ENCODE measurements at regions not wholly inside any gene's neighbourhood (a gene's known extent, or its start where the extent isn't known, plus 50 kb on each side); places are given as distances from the start of the nearest gene placed in this dataset.
"Not testable (repeated sequence)": the region's sequence is repeated elsewhere in the genome, so short reads cannot be mapped to it uniquely, and the experiment has no call there.

GRCh38 chr6:113190170-113190569, 667.0 kb upstream of the MARCKS start:
- Mint-ChIP-seq H3K4me3 (no peak overlapping the region), H3K9me3 (no peaks in the 10 kb centered on the region), H3K4me1 (no peaks in the 10 kb centered on the region), H3K36me3 (ENCODE audit: low read depth) (no peaks in the 10 kb centered on the region), H3K27ac (no peak overlapping the region), H3K27me3 (no peaks in the 10 kb centered on the region)
- CTCF ChIA-PET: no interaction called here
- POLR2A ChIA-PET: no interaction called here
- DNase-seq: no peak

- no peaks in the 10 kb centered on the region for H3K9me3 Mint-ChIP-seq
- CTCF ChIA-PET: no interaction called here
- H3K27me3 Mint-ChIP-seq: no peaks in the 10 kb centered on the region
- no peaks in the 10 kb centered on the region for H3K36me3 Mint-ChIP-seq (ENCODE audit: low read depth)
- no peak for DNase-seq
- H3K4me3 Mint-ChIP-seq: no peak overlapping the region
- POLR2A ChIA-PET: no interaction called here
- no peak overlapping the region for H3K27ac Mint-ChIP-seq
- H3K4me1 Mint-ChIP-seq: no peaks in the 10 kb centered on the region
Observed at GRCh38 chr6:113194090-113194489, 663.1 kb upstream of the MARCKS start.

- DNase-seq: no peak
- ChIA-PET CTCF (no interaction called here), POLR2A (no interaction called here)
- Mint-ChIP-seq H3K4me3 (no peak overlapping the region), H3K27me3 (no peaks in the 10 kb centered on the region), H3K27ac (no peak overlapping the region), H3K9me3 (no peaks in the 10 kb centered on the region), H3K36me3 (ENCODE audit: low read depth) (no peaks in the 10 kb centered on the region), H3K4me1 (no peaks in the 10 kb centered on the region)
Observed at GRCh38 chr6:113202852-113203714, 654.1 kb upstream of the MARCKS start.

- DNase-seq: no peak
- POLR2A ChIA-PET: no interaction called here
Observed at GRCh38 chr6:113203715-113204110, 653.4 kb upstream of the MARCKS start.

GRCh38 chr6:113205553-113205952, 651.6 kb upstream of the MARCKS start:
- DNase-seq: no peak
- Mint-ChIP-seq H3K4me3 (no peak overlapping the region), H3K27ac (no peak overlapping the region), H3K36me3 (ENCODE audit: low read depth) (no peaks in the 10 kb centered on the region), H3K9me3 (no peaks in the 10 kb centered on the region), H3K4me1 (no peaks in the 10 kb centered on the region), H3K27me3 (no peaks in the 10 kb centered on the region)
- CTCF ChIA-PET: no interaction called here
- POLR2A ChIA-PET: no interaction called here

More at GRCh38 chr6:113203715-113204110, 653.4 kb upstream of the MARCKS start:
- H3K27ac Mint-ChIP-seq: no peak overlapping the region
- H3K4me3 Mint-ChIP-seq: no peak overlapping the region
- CTCF ChIA-PET: no interaction called here
- H3K27me3 Mint-ChIP-seq: no peaks in the 10 kb centered on the region
- H3K36me3 Mint-ChIP-seq (ENCODE audit: low read depth): no peaks in the 10 kb centered on the region
- H3K9me3 Mint-ChIP-seq: no peaks in the 10 kb centered on the region
- H3K4me1 Mint-ChIP-seq: no peaks in the 10 kb centered on the region

GRCh38 chr6:113208726-113209125, 648.4 kb upstream of the MARCKS start:
- no peak overlapping the region for H3K27ac Mint-ChIP-seq
- H3K4me3 Mint-ChIP-seq: no peak overlapping the region
- ChIA-PET POLR2A (no interaction called here), CTCF (no interaction called here)
- H3K27me3 Mint-ChIP-seq: no peaks in the 10 kb centered on the region
- H3K9me3 Mint-ChIP-seq: no peaks in the 10 kb centered on the region
- no peaks in the 10 kb centered on the region for H3K36me3 Mint-ChIP-seq (ENCODE audit: low read depth)
- DNase-seq: no peak
- no peaks in the 10 kb centered on the region for H3K4me1 Mint-ChIP-seq

- CTCF ChIA-PET: no interaction called here
- no peak for DNase-seq
- H3K27me3 Mint-ChIP-seq: no peaks in the 10 kb centered on the region
- H3K9me3 Mint-ChIP-seq: no peaks in the 10 kb centered on the region
- no peaks in the 10 kb centered on the region for H3K4me1 Mint-ChIP-seq
- no peaks in the 10 kb centered on the region for H3K36me3 Mint-ChIP-seq (ENCODE audit: low read depth)
- POLR2A ChIA-PET: no interaction called here
- H3K4me3 Mint-ChIP-seq: no peak overlapping the region
- H3K27ac Mint-ChIP-seq: no peak overlapping the region
Observed at GRCh38 chr6:113209315-113209714, 647.8 kb upstream of the MARCKS start.

- ChIA-PET CTCF (interaction anchor here (0.6 kb wide), 1 partner anchor 58 kb away, joined by 3 read pairs; no protein-coding TSS in a partner anchor), POLR2A (no interaction called here)
- Mint-ChIP-seq H3K36me3 (ENCODE audit: low read depth) (no peaks in the 10 kb centered on the region), H3K27me3 (no peaks in the 10 kb centered on the region), H3K27ac (no peak overlapping the region), H3K4me1 (no peaks in the 10 kb centered on the region), H3K4me3 (no peak overlapping the region), H3K9me3 (no peaks in the 10 kb centered on the region)
- no peak for DNase-seq
Observed at GRCh38 chr6:113211170-113211569, 646.0 kb upstream of the MARCKS start.

GRCh38 chr6:113219783-113220182, 637.4 kb upstream of the MARCKS start:
- ChIA-PET POLR2A (no interaction called here), CTCF (no interaction called here)
- H3K4me1 Mint-ChIP-seq: no peaks in the 10 kb centered on the region
- DNase-seq: no peak
- no peaks in the 10 kb centered on the region for H3K27me3 Mint-ChIP-seq
- H3K36me3 Mint-ChIP-seq (ENCODE audit: low read depth): no peaks in the 10 kb centered on the region
- no peak overlapping the region for H3K27ac Mint-ChIP-seq
- H3K9me3 Mint-ChIP-seq: no peaks in the 10 kb centered on the region
- H3K4me3 Mint-ChIP-seq: no peak overlapping the region

- Mint-ChIP-seq H3K27me3 (no peaks in the 10 kb centered on the region), H3K9me3 (no peaks in the 10 kb centered on the region), H3K36me3 (ENCODE audit: low read depth) (no peaks in the 10 kb centered on the region), H3K4me3 (no peak overlapping the region), H3K27ac (no peak overlapping the region), H3K4me1 (no peaks in the 10 kb centered on the region)
- CTCF ChIA-PET: no interaction called here
- DNase-seq: no peak
- POLR2A ChIA-PET: no interaction called here
Observed at GRCh38 chr6:113220832-113221231, 636.3 kb upstream of the MARCKS start.

GRCh38 chr6:113221850-113222249, 635.3 kb upstream of the MARCKS start:
- H3K4me1 Mint-ChIP-seq: no peaks in the 10 kb centered on the region
- no peak overlapping the region for H3K27ac Mint-ChIP-seq
- H3K9me3 Mint-ChIP-seq: peaks cover 3% of the 10 kb centered on the region
- CTCF ChIA-PET: no interaction called here
- no peak for DNase-seq
- POLR2A ChIA-PET: no interaction called here
- no peak overlapping the region for H3K4me3 Mint-ChIP-seq
- no peaks in the 10 kb centered on the region for H3K36me3 Mint-ChIP-seq (ENCODE audit: low read depth)
- H3K27me3 Mint-ChIP-seq: no peaks in the 10 kb centered on the region

GRCh38 chr6:113246186-113246585, 611.0 kb upstream of the MARCKS start:
- no peaks in the 10 kb centered on the region for H3K36me3 Mint-ChIP-seq (ENCODE audit: low read depth)
- POLR2A ChIA-PET: no interaction called here
- H3K9me3 Mint-ChIP-seq: peaks cover 2% of the 10 kb centered on the region
- H3K27me3 Mint-ChIP-seq: no peaks in the 10 kb centered on the region
- no peak overlapping the region for H3K4me3 Mint-ChIP-seq
- no peak overlapping the region for H3K27ac Mint-ChIP-seq
- DNase-seq: no peak
- no peaks in the 10 kb centered on the region for H3K4me1 Mint-ChIP-seq
- CTCF ChIA-PET: no interaction called here

- Mint-ChIP-seq H3K4me1 (no peaks in the 10 kb centered on the region), H3K4me3 (no peak overlapping the region), H3K36me3 (ENCODE audit: low read depth) (no peaks in the 10 kb centered on the region), H3K27ac (no peak overlapping the region), H3K27me3 (no peaks in the 10 kb centered on the region), H3K9me3 (peaks cover 3% of the 10 kb centered on the region)
- DNase-seq: no peak
- POLR2A ChIA-PET: no interaction called here
- CTCF ChIA-PET: no interaction called here
Observed at GRCh38 chr6:113248532-113248931, 608.6 kb upstream of the MARCKS start.

GRCh38 chr6:113254194-113254593, 603.0 kb upstream of the MARCKS start:
- H3K36me3 Mint-ChIP-seq (ENCODE audit: low read depth); H3K27ac Mint-ChIP-seq; DNase-seq; H3K9me3 Mint-ChIP-seq; H3K27me3 Mint-ChIP-seq; H3K4me3 Mint-ChIP-seq; H3K4me1 Mint-ChIP-seq; CTCF ChIA-PET; POLR2A ChIA-PET: not testable (repeated sequence)

All from activated CD4-positive, alpha-beta memory T cell treated with anti-CD3 and anti-CD28 coated beads, Interleukin-2, amount 10 ng/mL, durations not matched to agents 7 days and 5 days (primary cell).